Parathyroid adenoma (tissue), 2 donors: ENCODE measurements at regions not wholly inside any gene's neighbourhood (a gene's known extent, or its start where the extent isn't known, plus 50 kb on each side); places are given as distances from the start of the nearest gene placed in this dataset.

Experiments used
- H2AFZ ChIP-seq: fragments of 300-600 bp; sonication (generic); one replicate; pipeline ENCODE4 v1.7.0; 2017; ENCODE audit warnings: antibody characterized with exemption, mild to moderate bottlenecking
- H3K27ac ChIP-seq: fragments of 300-600 bp; sonication (generic); one replicate; pipeline ENCODE4 v1.7.0; 2017
- H3K27me3 ChIP-seq: fragments of 300-600 bp; sonication (generic); one replicate; pipeline ENCODE4 v1.7.0; 2017; ENCODE audit warnings: low read length; ENCODE audit not compliant: control insufficient read depth, insufficient read depth
- H3K36me3 ChIP-seq: fragments of 300-600 bp; sonication (generic); one replicate; pipeline ENCODE4 v1.7.0; 2017; ENCODE audit warnings: low read length; ENCODE audit not compliant: control insufficient read depth, insufficient read depth
- H3K4me1 ChIP-seq: fragments of 300-600 bp; sonication (generic); one replicate; pipeline ENCODE4 v1.7.0; 2017; ENCODE audit warnings: control low read depth
- H3K4me2 ChIP-seq: fragments of 300-600 bp; sonication (generic); one replicate; pipeline ENCODE4 v1.7.0; 2017; ENCODE audit warnings: low read length
- H3K4me3 ChIP-seq: fragments of 300-600 bp; sonication (generic); one replicate; pipeline ENCODE4 v1.7.0; 2017; ENCODE audit warnings: low read depth, low read length
- H3K79me2 ChIP-seq: fragments of 300-600 bp; sonication (generic); one replicate; pipeline ENCODE4 v1.7.0; 2017; ENCODE audit warnings: control low read depth
- H3K9ac ChIP-seq: fragments of 300-600 bp; sonication (generic); one replicate; pipeline ENCODE4 v1.7.0; 2017; ENCODE audit warnings: mild to moderate bottlenecking
- H3K9me3 ChIP-seq: fragments of 300-600 bp; sonication (generic); one replicate; pipeline ENCODE4 v1.7.0; 2017; ENCODE audit warnings: low read length; ENCODE audit not compliant: control insufficient read depth
- CTCF ChIP-seq: fragments of 300-600 bp; sonication (generic); IDR thresholded peaks from one replicate; pipeline ENCODE4 v1.7.0; 2017; ENCODE audit warnings: antibody characterized with exemption, mild to moderate bottlenecking
- donor health status: primary hyperparathyroidism.

DNA sequence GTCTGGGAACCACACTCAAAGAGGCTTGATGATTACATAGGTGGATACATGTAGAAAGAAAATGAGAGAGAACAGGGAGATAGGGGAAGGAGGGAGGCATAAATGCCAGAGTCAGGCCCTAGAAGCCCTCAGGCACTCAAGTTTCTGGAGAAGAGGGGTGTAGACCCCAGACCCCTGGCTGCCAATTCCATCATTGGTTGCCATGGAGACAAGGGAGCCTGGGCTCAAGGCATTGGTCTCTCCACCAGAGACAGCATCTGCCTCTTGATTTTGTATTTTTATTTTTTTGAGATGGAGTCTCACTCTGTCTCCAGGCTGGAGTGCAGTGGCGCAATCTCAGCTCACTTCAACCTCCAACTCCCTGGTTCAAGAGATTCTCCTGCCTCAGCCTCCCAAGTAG lies 114.3 kb upstream of the GRIK3 start:
- Histone ChIP-seq H3K79me2 (no peaks in the 10 kb centered on the region), H3K27ac (no peak overlapping the region), H3K36me3 (no peaks in the 10 kb centered on the region), H3K27me3 (no peaks in the 10 kb centered on the region), H3K4me2 (no peak overlapping the region), H3K9me3 (no peaks in the 10 kb centered on the region), H2AFZ (no peak overlapping the region), H3K4me3 (no peak overlapping the region), H3K4me1 (no peaks in the 10 kb centered on the region), H3K9ac (no peak overlapping the region)
- no peak for TF ChIP-seq CTCF

- no peaks in the 10 kb centered on the region for H3K27me3 ChIP-seq
- no peak overlapping the region for H3K27ac ChIP-seq
- no peaks in the 10 kb centered on the region for H3K4me1 ChIP-seq
- no peak overlapping the region for H3K9ac ChIP-seq
- H3K4me3 ChIP-seq: no peak overlapping the region
- no peak overlapping the region for H3K4me2 ChIP-seq
- no peaks in the 10 kb centered on the region for H3K79me2 ChIP-seq
- no peaks in the 10 kb centered on the region for H3K9me3 ChIP-seq
- TF ChIP-seq CTCF: no peak
- no peak overlapping the region for H2AFZ ChIP-seq
- no peaks in the 10 kb centered on the region for H3K36me3 ChIP-seq
Observed at GRCh38 chr1:37149296-37149695, 115.0 kb upstream of the GRIK3 start.

GRCh38 chr1:37150986-37151385 lies 116.7 kb upstream of the GRIK3 start:
- Histone ChIP-seq H3K27ac (no peak overlapping the region), H3K36me3 (no peaks in the 10 kb centered on the region), H3K4me2 (no peak overlapping the region), H3K9me3 (no peaks in the 10 kb centered on the region), H2AFZ (no peak overlapping the region), H3K4me3 (no peak overlapping the region), H3K4me1 (no peaks in the 10 kb centered on the region), H3K9ac (no peak overlapping the region), H3K79me2 (no peaks in the 10 kb centered on the region), H3K27me3 (peaks cover 2% of the 10 kb centered on the region)
- no peak for TF ChIP-seq CTCF

DNA sequence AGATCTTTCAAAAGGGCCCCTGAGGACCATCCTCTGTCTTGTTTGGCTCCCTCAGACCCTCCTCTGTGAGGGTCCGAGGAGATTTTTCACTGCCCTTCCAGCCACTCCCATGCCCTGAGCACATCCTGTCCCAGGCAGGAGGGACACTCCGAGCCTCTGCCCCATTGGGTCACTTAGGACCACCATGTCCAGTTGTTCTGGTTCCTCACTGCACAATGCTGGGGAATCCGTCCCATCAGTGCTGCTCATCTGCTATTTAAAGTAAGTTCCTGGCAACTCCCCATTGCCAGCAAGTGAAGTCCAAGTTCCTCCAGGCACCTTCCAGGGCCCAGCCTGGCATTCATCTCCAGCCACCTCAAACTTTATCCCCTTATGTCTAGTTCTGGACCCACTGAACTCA lies 117.5 kb upstream of the GRIK3 start:
- Histone ChIP-seq H3K79me2 (no peaks in the 10 kb centered on the region), H3K27me3 (peaks cover 4% of the 10 kb centered on the region), H3K9ac (no peak overlapping the region), H3K36me3 (no peaks in the 10 kb centered on the region), H3K4me2 (no peak overlapping the region), H3K4me1 (no peaks in the 10 kb centered on the region), H3K27ac (no peak overlapping the region), H3K4me3 (no peak overlapping the region), H2AFZ (no peak overlapping the region), H3K9me3 (no peaks in the 10 kb centered on the region)
- no peak for TF ChIP-seq CTCF

GRCh38 chr1:37152491-37152890 lies 118.2 kb upstream of the GRIK3 start:
- Histone ChIP-seq H3K4me2 (no peak overlapping the region), H3K9ac (no peak overlapping the region), H3K27ac (no peak overlapping the region), H3K36me3 (no peaks in the 10 kb centered on the region), H3K79me2 (no peaks in the 10 kb centered on the region), H3K4me1 (no peaks in the 10 kb centered on the region), H2AFZ (no peak overlapping the region), H3K4me3 (no peak overlapping the region), H3K27me3 (peaks cover 4% of the 10 kb centered on the region), H3K9me3 (no peaks in the 10 kb centered on the region)
- TF ChIP-seq CTCF: no peak
